Stimulated activated CD4-positive, alpha-beta T cell treated with anti-CD3 and anti-CD28 coated beads, Interleukin-12 subunit alpha, Interleukin-12 subunit beta, amount 100 ng/mL, for 24 hours (primary cell): ENCODE measurements at regions not wholly inside any gene's neighbourhood (a gene's known extent, or its start where the extent isn't known, plus 50 kb on each side); places are given as distances from the start of the nearest gene placed in this dataset.

Experiments
- DNase-seq, 2 experiments: peaks; one replicate each; pipeline ENCODE4 v3.0.0-alpha.2; 2020; ENCODE audit warnings: low read depth in 2 of 2

DNA sequence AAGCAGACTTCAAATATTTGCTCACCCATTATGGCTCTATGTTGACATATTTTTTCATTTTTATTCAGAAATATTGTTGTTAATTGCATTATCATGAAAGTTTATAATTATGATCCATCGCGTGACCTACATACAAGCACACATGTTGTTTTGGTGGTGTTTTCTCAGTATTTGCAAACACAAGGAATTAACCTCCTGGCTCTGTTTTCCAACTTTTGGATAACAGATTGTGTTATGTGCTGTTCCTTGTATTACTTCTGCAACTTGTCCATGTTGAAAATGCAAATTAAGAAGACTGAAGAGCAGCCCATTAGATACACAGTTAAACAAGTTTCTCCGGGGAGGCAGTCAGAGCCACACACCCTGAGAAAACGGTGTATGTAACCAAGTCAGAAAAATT, 201.2 kb downstream of the SEC23A start:
- no peak for DNase-seq

DNA sequence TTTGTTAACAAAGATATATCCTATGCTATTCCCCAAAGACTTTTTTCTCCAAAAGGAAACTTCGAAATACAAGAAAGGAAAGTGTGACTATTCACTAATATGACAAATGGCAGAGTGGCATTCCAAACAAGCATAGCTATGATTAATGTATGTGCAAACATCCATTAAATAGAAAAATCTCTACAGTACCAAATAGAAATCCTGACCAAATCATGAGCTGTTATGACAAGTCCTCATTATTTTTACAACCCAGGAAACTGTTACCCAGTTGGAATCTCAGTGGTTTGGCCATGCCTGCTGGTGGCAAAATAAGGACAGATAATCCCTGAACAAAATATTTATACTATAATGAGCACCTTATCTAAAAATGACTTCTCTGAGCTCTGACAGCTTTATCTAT, 202.1 kb downstream of the SEC23A start:
- DNase-seq: no peak

DNA sequence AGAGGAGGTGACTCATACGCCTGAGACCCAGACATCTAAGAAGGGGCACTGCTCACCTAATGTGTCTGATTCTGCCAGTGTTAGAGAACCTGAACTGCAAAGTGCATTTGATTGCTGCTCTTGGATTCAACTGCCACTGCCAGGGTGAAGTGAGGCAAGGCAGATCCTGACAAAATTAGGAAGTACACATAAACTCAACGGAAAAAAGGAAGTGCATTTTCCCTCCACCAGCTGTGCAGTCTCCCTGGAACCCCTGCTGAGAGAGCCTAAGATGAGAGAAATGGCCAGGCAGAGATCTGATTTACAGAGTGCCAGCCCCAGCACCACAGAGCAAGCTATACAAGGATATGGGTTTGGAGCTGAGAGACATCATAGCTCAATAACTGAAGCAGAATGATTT, 215.3 kb downstream of the SEC23A start:
- DNase-seq: no peak

DNA sequence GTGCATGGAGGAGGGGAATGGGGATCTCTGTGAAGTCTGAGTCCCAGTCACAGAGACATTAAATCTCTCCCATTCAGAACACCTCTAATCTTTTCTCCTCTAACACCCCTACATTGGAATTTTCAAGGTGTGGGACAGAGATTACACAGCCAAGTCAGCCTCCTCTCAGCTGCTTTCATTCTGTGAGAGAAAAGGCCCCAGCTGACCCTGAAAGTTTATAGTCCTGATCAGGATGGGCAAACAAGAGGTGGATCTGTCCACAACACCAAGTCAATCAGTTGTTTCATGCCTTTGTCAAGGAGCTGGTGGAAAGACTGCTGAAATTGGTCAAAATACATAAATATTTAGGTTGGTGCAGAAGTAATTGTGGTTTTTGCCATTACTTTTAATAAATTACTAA, 218.9 kb downstream of the SEC23A start:
- DNase-seq: no peak

DNA sequence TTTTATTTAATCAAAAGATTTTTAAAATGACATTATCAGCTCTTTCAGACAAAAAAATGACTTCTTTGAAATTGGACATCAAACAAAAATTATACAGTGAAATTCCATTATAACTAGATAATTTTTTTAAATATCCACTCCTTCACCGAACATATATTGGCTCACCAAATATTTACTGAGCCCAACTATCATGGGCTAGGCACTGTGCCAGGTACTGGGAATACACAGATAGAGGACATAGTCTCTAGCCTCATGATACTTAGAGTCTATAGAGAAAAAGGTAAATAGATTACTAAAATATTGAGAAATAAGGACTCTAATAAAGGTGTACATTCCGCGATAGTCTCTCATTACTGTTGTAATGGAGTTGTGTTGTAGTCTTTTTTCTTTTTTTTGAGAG, 219.9 kb downstream of the SEC23A start:
- no peak for DNase-seq

DNA sequence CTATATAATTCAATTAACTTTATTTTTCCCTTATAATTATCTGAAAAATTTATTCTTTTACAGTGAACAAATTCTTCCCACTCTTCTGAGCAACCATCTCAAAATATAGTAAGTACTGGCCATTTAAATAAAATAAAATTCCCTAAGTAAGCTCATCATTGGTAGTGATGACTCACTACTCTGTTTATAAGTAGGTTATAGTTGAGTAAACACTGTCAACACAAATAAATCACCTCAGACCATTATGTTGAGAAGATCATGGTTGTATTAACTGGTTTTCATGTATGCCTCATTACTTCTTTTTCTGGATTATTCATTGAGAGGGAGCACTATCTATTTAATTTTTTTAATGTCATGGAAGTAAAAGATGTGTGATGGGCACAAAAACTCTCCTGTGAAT, 220.5 kb downstream of the SEC23A start:
- DNase-seq: no peak

DNA sequence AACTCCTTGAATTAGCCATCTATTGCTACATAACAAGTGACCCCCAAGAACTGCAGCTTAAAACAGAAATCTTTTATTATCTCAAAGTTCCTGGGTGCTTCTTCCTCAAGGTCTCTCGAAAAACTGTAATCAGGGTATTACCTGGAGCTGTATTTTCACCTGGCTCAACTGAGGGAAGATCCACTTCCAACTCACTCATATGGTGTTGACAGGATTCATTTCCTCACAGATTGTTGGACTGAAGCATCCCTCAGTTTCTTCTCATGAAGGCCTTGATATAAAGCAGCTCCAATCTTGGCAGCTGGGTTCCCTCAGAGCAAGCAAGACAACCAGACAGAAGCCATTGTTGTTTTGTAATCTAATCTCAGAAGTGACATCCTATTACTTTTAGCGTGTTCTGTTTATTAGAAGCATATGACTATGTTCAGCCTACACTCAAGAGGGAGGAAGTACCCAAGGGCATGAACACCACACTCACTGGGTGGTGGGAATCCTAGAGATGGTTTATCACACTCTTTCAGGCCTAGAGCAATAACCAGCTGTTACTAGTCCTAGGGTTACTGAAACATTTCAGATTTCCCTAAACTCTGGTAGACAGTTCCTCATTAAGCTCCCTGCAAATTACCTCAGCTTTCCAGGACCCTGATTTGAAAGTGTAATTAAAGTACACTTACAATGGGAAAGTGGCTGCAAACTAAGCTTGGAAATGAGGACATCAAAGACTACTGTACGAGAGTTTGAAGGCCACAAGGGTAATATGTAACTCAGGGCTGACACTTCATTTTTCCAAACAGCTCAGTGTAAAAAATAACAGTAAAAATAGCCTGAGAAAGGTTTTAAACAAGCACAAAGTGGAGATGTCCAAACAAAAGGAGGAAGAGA, 222.2 kb downstream of the SEC23A start:
- no peak for DNase-seq

DNA sequence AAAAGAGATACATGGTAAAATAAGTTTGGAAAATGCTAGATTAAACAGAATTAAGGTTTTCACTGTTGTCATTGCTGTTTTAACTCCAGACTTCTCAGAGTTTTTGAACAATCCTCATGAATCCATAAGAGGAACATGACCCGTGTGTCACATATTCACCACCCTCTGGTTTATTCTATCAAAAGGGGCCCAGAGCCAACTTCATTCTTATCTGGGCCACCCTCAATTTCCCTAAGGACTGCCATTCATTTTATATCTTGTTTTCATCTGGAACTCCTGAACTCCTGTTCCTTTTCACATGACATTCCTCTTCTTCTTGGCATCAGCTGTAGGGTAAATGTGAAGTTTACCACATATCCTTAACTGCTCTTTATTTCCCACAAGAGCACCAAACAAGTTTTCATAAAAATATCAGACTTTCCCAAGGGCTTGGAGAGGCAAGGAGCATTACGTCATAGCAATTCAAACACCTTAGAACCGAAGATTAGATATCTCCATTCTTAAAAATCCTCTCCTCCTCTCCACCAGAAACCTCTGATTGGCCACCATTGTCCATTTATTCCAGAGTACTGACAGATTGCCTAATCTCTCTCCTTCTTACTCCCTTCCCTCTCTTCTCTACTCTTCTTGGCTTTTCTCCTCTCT, 225.2 kb downstream of the SEC23A start:
- no peak for DNase-seq

DNA sequence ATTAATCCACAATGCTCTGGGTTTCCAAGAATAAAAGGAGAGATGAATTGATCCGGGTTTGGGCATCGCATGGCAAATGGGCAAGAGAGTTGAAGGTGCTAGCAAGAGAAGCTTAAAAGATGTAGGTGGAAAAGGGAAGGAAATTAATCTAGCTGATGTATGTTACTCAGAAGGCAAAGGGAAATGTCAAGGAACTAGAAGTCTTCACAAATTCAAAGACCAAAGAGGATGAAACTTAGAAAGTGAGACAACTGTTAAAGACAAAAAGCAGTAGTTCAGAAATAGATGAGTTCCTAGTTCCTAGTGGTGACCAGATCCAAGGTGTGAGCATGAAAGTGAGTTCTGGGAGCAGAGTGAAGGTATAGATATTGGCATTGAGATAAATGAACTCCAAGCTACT, 228.3 kb downstream of the SEC23A start:
- no peak for DNase-seq

DNA sequence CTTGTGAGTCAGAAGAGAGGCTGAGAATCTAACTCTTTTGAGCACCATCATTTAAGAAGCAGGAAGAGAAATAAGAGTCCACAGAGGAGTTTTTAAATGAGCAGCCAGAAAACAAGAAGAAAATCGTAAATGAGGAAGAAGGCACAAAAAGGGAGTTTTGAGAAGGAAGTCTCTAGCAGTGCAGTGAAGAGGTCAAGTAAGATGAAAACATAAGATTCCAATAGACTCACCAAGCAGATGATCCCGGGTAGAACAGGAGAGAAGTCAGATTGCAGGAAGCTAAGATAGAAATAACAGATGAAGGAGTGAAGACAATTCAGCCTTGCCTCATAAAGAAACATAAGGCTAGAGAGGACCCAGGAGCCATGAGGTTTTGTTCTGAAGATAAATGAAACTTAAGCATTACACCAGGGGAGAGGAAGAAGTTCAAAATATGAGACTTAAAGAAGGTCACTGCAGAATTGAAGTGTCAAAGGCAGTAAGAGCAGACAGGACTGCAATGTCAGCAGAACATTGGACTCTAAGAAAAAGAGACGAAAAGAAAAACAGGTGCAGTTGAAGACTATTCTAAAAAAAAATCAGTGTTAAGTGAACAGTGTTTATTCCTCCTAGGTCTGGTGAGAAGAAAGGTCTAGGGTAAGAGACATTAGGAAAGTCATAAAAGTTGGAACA, 229.0 kb downstream of the SEC23A start:
- no peak for DNase-seq

DNA sequence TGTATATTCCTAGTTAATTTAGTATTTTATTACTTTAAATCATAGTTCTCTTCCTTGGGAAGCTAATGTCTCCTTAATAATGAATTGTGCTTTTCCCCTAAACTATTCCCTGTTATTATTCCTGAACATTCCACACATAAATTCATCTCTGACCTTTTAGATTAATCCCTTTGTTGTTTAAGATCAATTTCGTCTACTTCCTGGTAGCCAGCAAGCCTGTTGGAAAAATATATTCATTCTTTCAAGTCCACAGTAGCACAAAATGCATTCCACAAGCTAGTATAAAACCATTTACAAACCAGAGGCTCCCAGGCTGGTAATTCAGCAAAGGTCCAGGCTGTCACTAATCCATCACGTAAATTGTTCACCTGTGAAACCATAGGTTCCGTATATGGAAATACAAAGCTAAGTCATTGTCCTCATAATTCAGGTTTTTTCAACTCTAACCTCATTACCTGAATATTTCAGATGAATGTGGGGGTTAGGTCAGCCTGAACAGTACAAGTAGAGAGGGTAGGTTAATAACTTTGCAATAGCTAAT, 232.7 kb downstream of the SEC23A start:
- DNase-seq: no peak

DNA sequence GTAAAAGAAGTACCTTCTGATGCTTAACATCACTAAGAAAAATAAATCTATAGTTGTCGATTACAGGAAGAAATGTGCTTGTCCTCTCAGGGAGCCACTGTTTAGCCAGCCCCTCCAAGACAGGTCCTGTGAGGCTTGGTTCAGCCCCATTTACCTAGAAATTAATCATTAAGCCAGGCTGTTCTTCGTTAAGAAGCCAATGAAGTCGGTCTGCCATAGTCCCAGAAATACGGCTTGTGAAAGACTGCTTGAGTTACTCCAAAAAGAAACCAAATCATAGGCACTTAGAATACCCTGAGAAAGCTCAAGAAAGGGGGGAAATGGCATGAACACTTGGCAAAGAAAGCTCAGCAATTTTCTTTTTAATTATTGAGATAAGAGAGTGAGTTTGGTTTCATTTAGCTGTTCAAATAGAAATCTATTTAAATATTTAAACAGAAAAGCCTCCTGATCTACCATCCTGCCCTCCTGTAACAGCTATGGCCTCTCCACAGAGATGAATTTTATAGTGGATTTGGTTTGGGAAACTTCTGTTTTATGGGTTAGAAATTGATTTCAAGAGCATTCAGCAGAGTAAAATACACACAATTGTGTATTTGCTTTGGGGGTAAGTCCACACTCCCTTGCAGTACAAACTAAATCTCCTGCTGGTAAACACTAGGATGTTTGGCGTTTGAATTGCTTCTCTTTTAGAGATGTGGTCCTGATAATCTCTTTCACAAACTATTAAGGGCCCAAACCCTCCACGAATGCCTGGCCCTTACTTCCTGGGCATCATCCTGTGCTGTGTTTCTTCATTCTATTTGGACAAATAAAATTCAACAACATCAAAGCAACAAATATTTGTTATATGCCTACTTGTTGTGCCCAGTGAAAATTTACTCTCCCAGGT, 234.4 kb downstream of the SEC23A start:
- no peak for DNase-seq

DNA sequence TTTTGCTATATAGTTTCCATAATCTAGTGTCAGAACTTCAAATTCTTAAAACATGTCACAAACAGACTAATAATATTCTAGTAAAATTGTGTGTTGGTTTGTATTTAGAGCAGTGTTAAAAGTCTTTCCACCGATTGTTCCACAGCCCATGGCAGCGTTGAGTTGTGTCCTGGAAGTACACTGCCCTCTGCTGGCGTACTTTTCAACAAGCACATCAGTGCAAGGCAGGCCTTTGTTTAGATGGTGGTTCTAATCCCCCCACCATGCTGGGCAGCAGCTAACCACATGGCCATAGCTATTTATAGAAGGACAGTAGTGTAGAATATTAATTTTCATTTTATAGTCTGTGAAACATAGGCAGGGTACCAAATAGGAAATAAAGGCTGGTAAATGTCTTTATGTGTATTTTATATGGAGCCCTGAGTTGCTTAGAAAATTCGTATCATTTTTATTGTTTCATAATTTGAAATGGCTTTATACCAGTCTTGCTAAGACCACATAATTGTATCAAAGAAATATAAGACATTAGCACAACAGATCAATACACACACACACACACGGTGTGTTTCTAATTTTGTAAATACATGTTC, 235.4 kb downstream of the SEC23A start:
- DNase-seq: peak; percentile 7 to 50

DNA sequence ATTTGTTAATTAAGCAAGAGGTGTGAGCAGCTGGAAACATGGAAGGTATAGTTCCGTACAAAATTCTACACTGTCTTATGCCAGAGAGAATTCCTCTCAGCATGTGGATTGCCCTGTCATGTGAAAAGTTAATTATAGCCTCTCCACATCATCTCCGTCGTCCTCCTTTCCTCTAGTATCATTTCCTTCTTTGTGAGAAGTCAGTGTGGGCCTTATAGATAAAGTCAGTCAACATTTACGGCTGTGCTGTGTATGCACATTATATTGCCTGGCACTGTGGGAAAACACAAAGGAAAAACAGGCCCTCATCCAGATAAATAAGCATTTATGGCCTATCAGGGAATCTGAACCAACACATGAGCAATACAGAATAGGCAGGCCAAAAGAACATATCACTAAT, 236.6 kb downstream of the SEC23A start:
- DNase-seq: no peak

DNA sequence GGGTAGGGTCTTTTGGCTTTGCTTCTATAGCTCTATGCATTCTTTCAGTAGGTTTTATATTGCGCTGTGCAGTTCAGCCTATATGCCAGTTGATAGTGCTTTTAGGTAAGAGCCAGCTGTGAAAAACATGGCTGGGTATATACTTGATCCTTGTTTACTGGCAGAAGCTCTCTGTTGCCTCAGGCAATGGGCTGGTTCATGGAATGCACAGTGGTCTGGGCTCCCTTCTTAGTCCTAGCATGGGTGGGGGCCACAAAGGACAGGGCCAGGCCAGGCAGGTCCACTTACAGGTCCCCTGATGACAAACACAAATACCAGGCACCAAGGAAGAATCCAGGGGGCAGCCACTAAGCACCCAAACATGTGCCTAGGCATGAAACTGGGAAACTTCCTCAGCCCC, 240.7 kb downstream of the SEC23A start:
- DNase-seq: no peak

DNA sequence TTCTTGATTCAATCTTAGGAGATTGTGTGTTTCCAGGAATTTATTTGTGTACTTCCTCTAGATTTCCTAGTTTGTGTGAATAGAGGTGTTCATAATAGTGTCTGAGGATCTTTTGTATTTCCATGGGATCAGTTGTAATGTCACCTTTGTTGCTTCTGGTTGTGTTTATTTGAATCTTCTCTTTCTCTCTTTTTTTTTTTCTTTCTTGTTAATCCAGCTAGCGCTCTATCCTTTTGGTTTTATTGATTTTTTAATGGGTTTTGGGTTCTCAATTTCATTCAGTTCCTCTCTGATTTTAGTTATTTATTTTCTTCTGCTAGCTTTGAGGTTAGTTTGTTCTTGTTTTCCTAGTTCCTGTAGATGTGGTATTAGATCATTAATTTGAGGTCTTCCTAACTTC, 242.5 kb downstream of the SEC23A start:
- DNase-seq: no peak

DNA sequence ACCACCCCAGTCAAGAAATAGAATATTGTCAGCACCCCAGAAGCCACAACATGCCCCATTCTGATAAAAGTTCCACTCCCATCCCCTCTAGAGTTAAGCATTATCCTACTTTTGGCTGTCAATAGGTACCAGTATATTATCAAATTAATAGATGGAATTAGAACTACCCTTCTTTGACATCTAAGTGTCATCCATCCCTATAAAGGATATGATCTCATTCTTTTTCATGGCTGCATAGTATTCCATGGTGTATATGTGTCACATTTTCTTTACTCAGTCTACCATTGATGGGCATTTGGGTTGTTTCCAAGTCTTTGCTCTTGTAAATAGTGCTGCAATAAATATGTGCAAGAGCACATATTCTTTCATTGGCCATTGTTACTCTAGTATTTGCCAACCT, 246.2 kb downstream of the SEC23A start:
- DNase-seq: no peak

DNA sequence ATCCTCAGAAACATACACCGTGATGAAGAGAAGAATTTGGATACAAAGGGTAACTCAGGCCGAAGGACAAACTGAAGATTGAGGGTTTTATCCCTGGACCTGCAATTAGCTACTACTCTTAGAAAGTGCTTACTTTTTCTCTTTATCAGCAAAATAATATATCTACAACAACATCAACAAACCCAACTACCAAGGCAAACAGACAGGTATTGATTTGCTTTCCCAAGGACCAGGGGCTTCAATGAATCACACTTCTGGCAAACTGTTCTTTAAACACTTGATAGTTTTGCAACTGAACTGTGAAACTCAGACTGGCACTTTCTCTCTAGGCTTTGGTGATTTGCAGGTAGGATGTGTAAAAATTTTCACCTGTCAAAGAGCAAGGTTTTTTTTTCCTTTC, 247.5 kb downstream of the SEC23A start:
- no peak for DNase-seq

DNA sequence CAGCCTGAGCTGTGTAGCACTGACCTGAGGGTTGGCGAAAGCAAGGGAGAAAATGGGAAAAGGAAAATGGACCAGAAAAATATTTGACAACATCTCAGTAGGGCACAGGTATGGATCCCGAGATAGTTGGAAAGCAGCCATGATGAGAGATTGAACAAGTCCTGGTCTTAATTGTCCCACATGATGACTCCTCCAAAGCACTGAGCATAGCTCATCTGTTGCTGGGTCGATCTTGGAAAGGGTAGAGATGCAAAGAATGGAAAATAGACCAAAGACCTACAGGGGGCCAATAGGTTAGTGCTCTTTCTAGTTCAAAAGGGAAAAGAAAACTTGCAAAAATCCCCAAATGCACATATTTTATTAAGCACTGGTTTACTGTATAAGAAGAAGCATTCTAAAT, 251.9 kb downstream of the SEC23A start:
- DNase-seq: no peak

DNA sequence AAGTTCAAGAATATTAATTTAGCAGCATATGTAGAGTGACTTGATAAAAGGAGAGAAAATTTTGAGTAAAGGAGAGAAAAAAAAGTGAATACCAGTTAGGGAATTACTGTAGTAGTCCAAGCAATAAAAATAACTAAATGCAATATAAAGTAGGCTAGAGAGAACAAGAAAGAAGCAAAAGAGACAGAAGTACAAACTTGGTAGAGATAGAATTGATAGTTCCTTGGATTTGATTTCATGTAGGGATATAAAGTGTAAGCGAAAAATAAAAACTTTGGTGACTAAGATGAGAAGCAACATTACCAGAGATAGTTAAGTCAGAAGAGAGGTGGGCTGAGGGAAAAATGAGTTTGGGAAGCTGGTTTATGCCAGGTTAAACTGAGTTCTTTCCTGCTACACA, 252.4 kb downstream of the SEC23A start:
- DNase-seq: no peak

DNA sequence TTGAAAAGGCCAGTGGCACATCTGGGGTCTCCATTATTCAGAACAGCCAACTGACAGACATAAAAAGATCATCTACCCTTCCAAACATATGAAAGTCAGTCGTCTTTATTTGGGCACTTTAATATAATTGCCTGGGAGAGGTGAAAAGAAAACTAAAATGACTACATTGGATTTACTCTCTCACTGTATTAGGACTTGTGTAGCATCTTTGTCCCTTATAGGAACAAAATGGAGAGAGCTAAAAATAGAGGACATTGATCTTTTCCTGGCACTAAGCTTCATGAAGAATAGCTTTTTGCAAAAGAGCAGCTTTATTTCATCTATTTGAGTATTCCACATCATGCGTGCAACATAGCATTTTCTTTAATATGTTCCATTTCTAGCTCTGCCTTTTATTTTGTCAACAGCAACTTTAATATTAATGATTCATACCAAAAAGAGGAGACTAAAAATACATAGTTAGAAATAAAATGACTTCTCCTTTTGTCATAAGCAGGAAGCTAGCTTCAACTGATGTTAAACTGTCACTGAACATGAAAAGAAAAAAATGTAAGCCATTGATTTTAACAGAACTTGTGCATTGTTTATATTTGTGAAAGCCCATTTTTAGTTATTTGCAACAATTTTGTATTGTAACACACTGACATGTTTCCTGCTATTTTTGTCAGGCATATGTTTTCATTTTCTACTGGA, 254.6 kb downstream of the SEC23A start:
- no peak for DNase-seq
